Activated B cell treated with CpG ODN at 0.5 μM for 24 hours (primary cell): ENCODE measurements at regions not wholly inside any gene's neighbourhood (a gene's known extent, or its start where the extent isn't known, plus 50 kb on each side); places are given as distances from the start of the nearest gene placed in this dataset.

ENCODE experiments used
- ATAC-seq: fragments of 200-7000 bp; cut with Tn5 transposase; one replicate; pipeline ENCODE4 v1.10.0; 2021; ENCODE audit warnings: low read depth, mild to moderate bottlenecking, moderate library complexity
- CTCF ChIA-PET: fragments of 350-600 bp; sonication (Branson Sonifier 250); formaldehyde crosslinking; loops from one replicate; lab custom pipeline; 2021; ENCODE audit warnings: antibody characterized with exemption; lab: Charles Lee
- POLR2A ChIA-PET: fragments of 350-600 bp; sonication (Branson Sonifier 250); formaldehyde crosslinking; loops from one replicate; lab custom pipeline; 2021; ENCODE audit warnings: antibody characterized with exemption; lab: Charles Lee
- DNase-seq: peaks from one replicate; pipeline ENCODE4 v3.0.0; 2022
- H3K27ac Mint-ChIP-seq: one replicate; pipeline ENCODE4 v1.8.0; 2020; ENCODE audit warnings: mixed read lengths
- H3K27me3 Mint-ChIP-seq: one replicate; pipeline ENCODE4 v1.8.0; 2021; ENCODE audit warnings: mixed read lengths
- H3K36me3 Mint-ChIP-seq: one replicate; pipeline ENCODE4 v1.8.0; 2021; ENCODE audit warnings: low read depth, mixed read lengths
- H3K4me1 Mint-ChIP-seq: one replicate; pipeline ENCODE4 v1.8.0; 2021; ENCODE audit warnings: mixed read lengths
- H3K4me3 Mint-ChIP-seq: one replicate; pipeline ENCODE4 v1.8.0; 2020; ENCODE audit warnings: mild to moderate bottlenecking, mixed read lengths
- H3K9me3 Mint-ChIP-seq: one replicate; pipeline ENCODE4 v1.8.0; 2020; ENCODE audit warnings: mixed read lengths
- CTCF ChIP-seq: fragments of 200-600 bp; IDR thresholded peaks from one replicate; pipeline ENCODE4 v1.8.0; 2022; ENCODE audit warnings: antibody characterized with exemption, mild to moderate bottlenecking
- intact Hi-C: fragments of 100-400 bp; cut with micrococcal nuclease; formaldehyde crosslinking; loops from one replicate; pipeline ENCODE4 v1.15.1; 2024

- TF ChIP-seq CTCF: no peak
- H3K4me3 Mint-ChIP-seq: no peak overlapping the region
- H3K9me3 Mint-ChIP-seq: peaks cover 2% of the 10 kb centered on the region
- H3K36me3 Mint-ChIP-seq: no peaks in the 10 kb centered on the region
- no peaks in the 10 kb centered on the region for H3K27me3 Mint-ChIP-seq
- intact Hi-C loops: no loop called here
- ChIA-PET POLR2A (no interaction called here), CTCF (no interaction called here)
- no peak for DNase-seq
- ATAC-seq: no peak
- H3K4me1 Mint-ChIP-seq: no peaks in the 10 kb centered on the region
- H3K27ac Mint-ChIP-seq: no peak overlapping the region
Measured at GRCh38 chr5:114243281-114243971, 118.4 kb upstream of the KCNN2 start.

- intact Hi-C loops: no loop called here
- Mint-ChIP-seq H3K27ac (no peak overlapping the region), H3K36me3 (no peaks in the 10 kb centered on the region), H3K4me3 (no peak overlapping the region), H3K4me1 (no peaks in the 10 kb centered on the region), H3K9me3 (peaks cover 2% of the 10 kb centered on the region), H3K27me3 (no peaks in the 10 kb centered on the region)
- TF ChIP-seq CTCF: no peak
- DNase-seq (no peak), ATAC-seq (no peak)
- POLR2A ChIA-PET: no interaction called here
- CTCF ChIA-PET: no interaction called here
Measured at GRCh38 chr5:114243972-114244317, 117.9 kb upstream of the KCNN2 start.

- Mint-ChIP-seq H3K36me3 (no peaks in the 10 kb centered on the region), H3K9me3 (no peaks in the 10 kb centered on the region), H3K27ac (no peak overlapping the region), H3K4me1 (no peaks in the 10 kb centered on the region), H3K27me3 (no peaks in the 10 kb centered on the region), H3K4me3 (no peak overlapping the region)
- POLR2A ChIA-PET: no interaction called here
- intact Hi-C loops: no loop called here
- TF ChIP-seq CTCF: no peak
- CTCF ChIA-PET: no interaction called here
- DNase-seq (no peak), ATAC-seq (no peak)
Measured at GRCh38 chr5:114249823-114250222, 112.0 kb upstream of the KCNN2 start.

- H3K36me3 Mint-ChIP-seq: no peaks in the 10 kb centered on the region
- POLR2A ChIA-PET: no interaction called here
- H3K27ac Mint-ChIP-seq: no peak overlapping the region
Measured at GRCh38 chr5:114250536-114250935, 111.3 kb upstream of the KCNN2 start.

GRCh38 chr5:114252226-114252625 lies 109.6 kb upstream of the KCNN2 start:
- ATAC-seq (no peak), DNase-seq (no peak)
- no peaks in the 10 kb centered on the region for H3K36me3 Mint-ChIP-seq
- intact Hi-C loops: no loop called here
- CTCF ChIA-PET: no interaction called here
- no peaks in the 10 kb centered on the region for H3K4me1 Mint-ChIP-seq
- H3K4me3 Mint-ChIP-seq: no peak overlapping the region
- TF ChIP-seq CTCF: no peak
- no peak overlapping the region for H3K27ac Mint-ChIP-seq
- POLR2A ChIA-PET: no interaction called here
- no peaks in the 10 kb centered on the region for H3K9me3 Mint-ChIP-seq
- H3K27me3 Mint-ChIP-seq: no peaks in the 10 kb centered on the region

More at GRCh38 chr5:114250536-114250935, 111.3 kb upstream of the KCNN2 start:
- H3K9me3 Mint-ChIP-seq: no peaks in the 10 kb centered on the region
- no peak overlapping the region for H3K4me3 Mint-ChIP-seq
- DNase-seq: no peak
- CTCF ChIA-PET: no interaction called here
- no peak for TF ChIP-seq CTCF
- ATAC-seq: no peak
- H3K4me1 Mint-ChIP-seq: no peaks in the 10 kb centered on the region
- no peaks in the 10 kb centered on the region for H3K27me3 Mint-ChIP-seq
- intact Hi-C loops: no loop called here
